H1 (cell line): ENCODE measurements at regions not wholly inside any gene's neighbourhood (a gene's known extent, or its start where the extent isn't known, plus 50 kb on each side); places are given as distances from the start of the nearest gene placed in this dataset.

ENCODE experiments used
- CTCF ChIA-PET: fragments of 300-600 bp; sonication (Branson Sonifier 250); formaldehyde crosslinking; loops from one replicate; lab custom pipeline; 2021; ENCODE audit not compliant: partially characterized antibody; lab: Charles Lee
- POLR2A ChIA-PET: fragments of 300-600 bp; sonication (Branson Sonifier 250); formaldehyde crosslinking; loops from one replicate; lab custom pipeline; 2021; ENCODE audit warnings: inconsistent platforms; ENCODE audit not compliant: partially characterized antibody; lab: Charles Lee
- DNase-seq, 2 experiments: peaks; one replicate each; pipeline versions ENCODE4 v3.0.0 to v3.0.0-alpha.2; 2010 to 2022; ENCODE audit warnings: low spot score in 2 of 2, low read depth in 1 of 2, mixed read lengths in 1 of 2
- FAIRE-seq: peaks from 2 replicates; lab custom pipeline; 2011; peaks lifted over from hg19 to GRCh38; lab: Jason Lieb, UNC
- H2AFZ ChIP-seq: 2 replicates; pipeline ENCODE4 v1.8.1; 2012; ENCODE audit warnings: low read length, inconsistent platforms
- H2AK5ac ChIP-seq: 2 replicates; pipeline ENCODE4 v1.6.1; 2013; ENCODE audit warnings: low read depth, low read length
- H2BK120ac ChIP-seq: replicated peaks from 2 replicates; pipeline ENCODE3; 2013; ENCODE audit warnings: low read depth, low read length, inconsistent platforms
- H2BK12ac ChIP-seq: 2 replicates; pipeline ENCODE4 v1.6.1; 2013; ENCODE audit warnings: low read depth, low read length
- H2BK15ac ChIP-seq: 2 replicates; pipeline ENCODE4 v1.6.1; 2013; ENCODE audit warnings: low read length
- H2BK20ac ChIP-seq: 2 replicates; pipeline ENCODE4 v1.6.1; 2013; ENCODE audit warnings: low read length
- H2BK5ac ChIP-seq: 2 replicates; pipeline ENCODE4 v1.6.1; 2013; ENCODE audit warnings: low read depth, low read length
- H3K14ac ChIP-seq: 2 replicates; pipeline ENCODE4 v1.6.1; 2013; ENCODE audit warnings: inconsistent platforms; ENCODE audit not compliant: insufficient read length
- H3K18ac ChIP-seq: 2 replicates; pipeline ENCODE4 v1.6.1; 2013; ENCODE audit warnings: low read length; ENCODE audit errors: extremely low read depth
- H3K23ac ChIP-seq: 2 replicates; pipeline ENCODE4 v1.6.1; 2013; ENCODE audit warnings: inconsistent platforms; ENCODE audit not compliant: insufficient read length
- H3K23me2 ChIP-seq: 2 replicates; pipeline ENCODE4 v1.6.1; 2013; ENCODE audit warnings: low read depth, low read length
- H3K27ac ChIP-seq: 2 replicates; pipeline ENCODE4 v1.6.1; 2011; ENCODE audit warnings: low read depth, low read length, inconsistent platforms
- H3K27me3 ChIP-seq, 4 experiments: replicated peaks in 1 of 4; 1 replicate in 1 of 4; 2 replicates in 3 of 4; pipeline versions ENCODE4 v1.6.1 to v1.8.1; 2011 to 2013; ENCODE audit warnings: low read length in 3 of 4, mild to moderate bottlenecking in 3 of 4, inconsistent platforms in 2 of 4, mixed read lengths in 2 of 4, moderate library complexity in 1 of 4; ENCODE audit not compliant: control insufficient read depth in 3 of 4, insufficient read depth in 3 of 4; ENCODE audit errors: extremely low read depth in 1 of 4
- H3K36me3 ChIP-seq, 4 experiments: 2 replicates each; pipeline versions ENCODE4 v1.6.1 to v1.8.1; 2011 to 2013; ENCODE audit warnings: mild to moderate bottlenecking in 4 of 4, low read length in 3 of 4, moderate library complexity in 2 of 4, control low read depth in 1 of 4, inconsistent platforms in 1 of 4; ENCODE audit not compliant: insufficient read depth in 4 of 4, control insufficient read depth in 2 of 4
- H3K4ac ChIP-seq: replicated peaks from 2 replicates; pipeline ENCODE3; 2013; ENCODE audit warnings: low read length, low read depth, mixed read lengths, inconsistent platforms; ENCODE audit not compliant: insufficient read length
- H3K4me1 ChIP-seq, 4 experiments: replicated peaks in 1 of 4; 1 replicate in 1 of 4; 2 replicates in 3 of 4; pipeline versions ENCODE4 v1.6.1 to v1.8.1; 2011 to 2013; ENCODE audit warnings: low read length in 3 of 4, inconsistent platforms in 2 of 4, mixed read lengths in 1 of 4; ENCODE audit not compliant: insufficient read depth in 4 of 4, control insufficient read depth in 3 of 4
- H3K4me2 ChIP-seq, 2 experiments: 2 replicates each; pipeline versions ENCODE4 v1.6.1 to v1.8.1; 2011 to 2013; ENCODE audit warnings: low read depth in 2 of 2, low read length in 2 of 2, control low read depth in 1 of 2, inconsistent platforms in 1 of 2, mild to moderate bottlenecking in 1 of 2; ENCODE audit not compliant: insufficient read depth in 1 of 2
- H3K4me3 ChIP-seq, 4 experiments: fragments of 200-600, 300-600 bp in 1 of 4; sonication (generic), shearing (Covaris generic), sonication (Bioruptor Twin) in 1 of 4; 2 replicates each; pipeline versions ENCODE4 v1.5.1 to v1.8.1; 2011 to 2016; ENCODE audit warnings: low read length in 4 of 4, low read depth in 3 of 4, control low read depth in 2 of 4, inconsistent platforms in 2 of 4, mild to moderate bottlenecking in 2 of 4, mixed read lengths in 1 of 4, moderate library complexity in 1 of 4; ENCODE audit not compliant: insufficient read depth in 2 of 4; ENCODE audit errors: extremely low read depth in 1 of 4
- H3K56ac ChIP-seq: replicated peaks from 2 replicates; pipeline ENCODE3; 2013; ENCODE audit warnings: low read depth, mild to moderate bottlenecking, mixed read lengths, low read length, inconsistent platforms; ENCODE audit not compliant: insufficient read length
- H3K79me1 ChIP-seq: 2 replicates; pipeline ENCODE4 v1.6.1; 2013; ENCODE audit warnings: low read depth, low read length, control low read depth
- H3K79me2 ChIP-seq, 2 experiments: 2 replicates each; pipeline versions ENCODE4 v1.6.1 to v1.8.1; 2012 to 2013; ENCODE audit warnings: low read length in 2 of 2, mild to moderate bottlenecking in 2 of 2, inconsistent platforms in 1 of 2; ENCODE audit not compliant: insufficient read depth in 2 of 2, control insufficient read depth in 1 of 2
- H3K9ac ChIP-seq, 4 experiments: replicated peaks in 1 of 4; 1 replicate in 1 of 4; 2 replicates in 3 of 4; pipeline versions ENCODE4 v1.6.1 to v1.8.1; 2011 to 2013; ENCODE audit warnings: low read depth in 3 of 4, low read length in 3 of 4, control low read depth in 2 of 4, mild to moderate bottlenecking in 2 of 4, moderate library complexity in 2 of 4, inconsistent platforms in 1 of 4; ENCODE audit errors: extremely low read depth in 1 of 4
- H3K9me3 ChIP-seq, 2 experiments: 2 replicates each; pipeline versions ENCODE4 v1.6.1 to v1.8.1; 2012 to 2013; ENCODE audit warnings: mild to moderate bottlenecking in 2 of 2, moderate library complexity in 2 of 2, control low read depth in 1 of 2, inconsistent platforms in 1 of 2, low read depth in 1 of 2, low read length in 1 of 2, mixed read lengths in 1 of 2; ENCODE audit not compliant: insufficient read depth in 2 of 2
- H4K20me1 ChIP-seq, 2 experiments: replicated peaks in 1 of 2; 2 replicates each; pipeline versions ENCODE3 to v1.8.1; 2011 to 2013; ENCODE audit warnings: inconsistent platforms in 2 of 2, low read length in 2 of 2, mild to moderate bottlenecking in 1 of 2; ENCODE audit not compliant: insufficient read depth in 2 of 2, control insufficient read depth in 1 of 2
- H4K5ac ChIP-seq: 2 replicates; pipeline ENCODE4 v1.6.1; 2013; ENCODE audit warnings: low read length, low read depth, mixed read lengths, inconsistent platforms; ENCODE audit not compliant: insufficient read length
- H4K8ac ChIP-seq: 2 replicates; pipeline ENCODE4 v1.8.0; 2013; ENCODE audit warnings: mild to moderate bottlenecking, moderate library complexity, low read length, inconsistent platforms; ENCODE audit not compliant: insufficient read depth; ENCODE audit errors: extremely low read depth
- H4K91ac ChIP-seq: replicated peaks from 2 replicates; pipeline ENCODE3; 2013; ENCODE audit warnings: low read length, mixed read lengths, inconsistent platforms; ENCODE audit not compliant: insufficient read length
- CTCF ChIP-seq, 3 experiments: IDR thresholded peaks; 1 replicate in 2 of 3; 2 replicates in 1 of 3; pipeline versions ENCODE4 v1.5.1 to v1.6.1; 2011; ENCODE audit warnings: low read length in 3 of 3, mild to moderate bottlenecking in 3 of 3, inconsistent platforms in 2 of 3, low read depth in 1 of 3, moderate library complexity in 1 of 3; ENCODE audit not compliant: insufficient read depth in 1 of 3; ENCODE audit errors: control extremely low read depth in 1 of 3
- JUN ChIP-seq: IDR thresholded peaks from 2 replicates; pipeline ENCODE4 v1.6.1; 2011; ENCODE audit warnings: low read depth, mild to moderate bottlenecking, improper control_type of control experiment, low read length
- RAD21 ChIP-seq, 2 experiments: IDR thresholded peaks in 1 of 2; conservative IDR thresholded peaks in 1 of 2; 2 replicates each; pipeline ENCODE4 v1.6.1; 2011; ENCODE audit warnings: low read depth in 2 of 2, low read length in 2 of 2, improper control_type of control experiment in 1 of 2, inconsistent platforms in 1 of 2, mild to moderate bottlenecking in 1 of 2, moderate library complexity in 1 of 2
- WGBS, 2 experiments: shearing (Covaris generic) in 1 of 2; methylation state at CpG; one replicate each; pipeline versions ENCODE4 v1.1.6 to v1.1.7; 2013 to 2015; ENCODE audit warnings: low lambda C conversion rate in 2 of 2, mixed read lengths in 2 of 2, inconsistent platforms in 1 of 2, low coverage in 1 of 2, missing lambda C conversion rate in 1 of 2; ENCODE audit not compliant: insufficient replicate concordance in 2 of 2, insufficient coverage in 1 of 2, insufficient read length in 1 of 2; ENCODE audit errors: extremely low coverage in 1 of 2, missing lambda C conversion rate in 1 of 2; 5-methylcytosine and 5-hydroxymethylcytosine counted together

- Histone ChIP-seq H2BK120ac (no peak overlapping the region), H3K79me2 (no peaks in the 10 kb centered on the region), H3K27me3 (no peaks in the 10 kb centered on the region), H4K8ac (no peak overlapping the region), H2BK12ac (no peak overlapping the region), H3K4me2 (no peak overlapping the region), H3K14ac (no peak overlapping the region), H4K5ac (no peak overlapping the region), H3K4me3 (no peak overlapping the region), H3K23me2 (no peaks in the 10 kb centered on the region), H3K36me3 (no peaks in the 10 kb centered on the region), H3K56ac (no peak overlapping the region), H3K79me1 (no peaks in the 10 kb centered on the region), H4K20me1 (no peaks in the 10 kb centered on the region), H3K9ac (no peak overlapping the region), H2BK20ac (no peak overlapping the region), H2AFZ (no peak overlapping the region), H2BK15ac (no peak overlapping the region), H3K4ac (no peak overlapping the region), H2BK5ac (no peak overlapping the region), H3K27ac (no peak overlapping the region), H3K4me1 (peaks cover 0 to 4% (median 1%) of the 10 kb centered on the region in 4 experiments; a peak in 2 of 7 replicates), H3K9me3 (peaks cover 5 to 7% of the 10 kb centered on the region in 2 experiments; a peak in 3 of 4 replicates), H4K91ac (no peak overlapping the region), H3K23ac (no peak overlapping the region), H2AK5ac (no peak overlapping the region), H3K18ac (no peak overlapping the region)
- peak in 1 of 2 experiments; percentile 27 for DNase-seq
- ChIA-PET POLR2A (no interaction called here), CTCF (interaction anchor here (0.7 to 1.8 kb wide), 4 partner anchors 9 to 274 kb away, joined by 3 to 7 read pairs (median 3); no protein-coding TSS in a partner anchor)
- 91% methylated on average over 8 of the region's 8 CpGs; no CpG with 5 or more reads in 1 of the 2 experiments for WGBS, 2 experiments
- TF ChIP-seq CTCF (IDR thresholded peaks at IDR 0.05; ENCODE audit: control extremely low read depth in 1 of 3, insufficient read depth in 1 of 3, low read depth in 1 of 3, low read length in 3 of 3) (peak; percentile 16 to 21 (median 19); a peak in 3 of 4 replicates), RAD21 (IDR thresholded peaks at IDR 0.05 in 1 of 2, conservative IDR thresholded peaks at IDR 0.05 in 1 of 2; ENCODE audit: low read depth in 2 of 2, low read length in 2 of 2) (peak; percentile 33 to 59), JUN (no peak)
- no peak for FAIRE-seq
Measured at GRCh38 chr1:30033256-30034104, 689.9 kb downstream of the MATN1 start.
